ENCODE measurements at regions not wholly inside any gene's neighbourhood (a gene's known extent, or its start where the extent isn't known, plus 50 kb on each side); places are given as distances from the start of the nearest gene placed in this dataset.

- WGBS: 98% methylated on average over 2 of the region's 2 CpGs
- DNase-seq (ENCODE audit: low read depth in 6 of 9, low spot score in 9 of 9): no peak
- Histone ChIP-seq H3K4me3 (ENCODE audit: low read length in 2 of 2) (no peak overlapping the region), H3K27ac (ENCODE audit: low read depth in 1 of 2, low read length in 1 of 2) (no peak overlapping the region), H3K27me3 (ENCODE audit: control insufficient read depth in 2 of 2, insufficient read depth in 1 of 2, low read length in 1 of 2) (no peaks in the 10 kb centered on the region), H3K9me3 (ENCODE audit: control insufficient read depth in 2 of 2, insufficient read depth in 1 of 2, low read length in 1 of 2) (peaks cover 0 to 5% of the 10 kb centered on the region in 2 donors), H3K36me3 (ENCODE audit: control insufficient read depth in 2 of 2, insufficient read depth in 2 of 2, low read length in 1 of 2) (no peaks in the 10 kb centered on the region), H3K4me1 (ENCODE audit: control insufficient read depth in 2 of 2, insufficient read depth in 2 of 2, low read length in 2 of 2) (no peaks in the 10 kb centered on the region)
Observed at GRCh38 chr3:59334585-59334984, 284.8 kb upstream of the CFAP20DC start.

- no peaks in the 10 kb centered on the region for H3K4me1 ChIP-seq (ENCODE audit: control insufficient read depth in 2 of 2, insufficient read depth in 2 of 2, low read length in 2 of 2)
- H3K27ac ChIP-seq (ENCODE audit: low read depth in 1 of 2, low read length in 1 of 2): no peak overlapping the region
- no peaks in the 10 kb centered on the region for H3K9me3 ChIP-seq (ENCODE audit: control insufficient read depth in 2 of 2, insufficient read depth in 1 of 2, low read length in 1 of 2)
- H3K27me3 ChIP-seq (ENCODE audit: control insufficient read depth in 2 of 2, insufficient read depth in 1 of 2, low read length in 1 of 2): no peaks in the 10 kb centered on the region
- 93% methylated on average over 3 of the region's 3 CpGs for WGBS
- DNase-seq (ENCODE audit: low read depth in 6 of 9, low spot score in 9 of 9): no peak
- no peaks in the 10 kb centered on the region for H3K36me3 ChIP-seq (ENCODE audit: control insufficient read depth in 2 of 2, insufficient read depth in 2 of 2, low read length in 1 of 2)
- H3K4me3 ChIP-seq (ENCODE audit: low read length in 2 of 2): no peak overlapping the region
Observed at GRCh38 chr3:59327376-59327808, 277.6 kb upstream of the CFAP20DC start.

- no peaks in the 10 kb centered on the region for H3K4me1 ChIP-seq (ENCODE audit: control insufficient read depth in 2 of 2, insufficient read depth in 2 of 2, low read length in 2 of 2)
- H3K36me3 ChIP-seq (ENCODE audit: control insufficient read depth in 2 of 2, insufficient read depth in 2 of 2, low read length in 1 of 2): no peaks in the 10 kb centered on the region
- H3K27ac ChIP-seq (ENCODE audit: low read depth in 1 of 2, low read length in 1 of 2): no peak overlapping the region
- H3K4me3 ChIP-seq (ENCODE audit: low read length in 2 of 2): no peak overlapping the region
- DNase-seq (ENCODE audit: low read depth in 6 of 9, low spot score in 9 of 9): no peak
- 97% methylated on average over 6 of the region's 6 CpGs for WGBS
- H3K9me3 ChIP-seq (ENCODE audit: control insufficient read depth in 2 of 2, insufficient read depth in 1 of 2, low read length in 1 of 2): no peaks in the 10 kb centered on the region
- H3K27me3 ChIP-seq (ENCODE audit: control insufficient read depth in 2 of 2, insufficient read depth in 1 of 2, low read length in 1 of 2): no peaks in the 10 kb centered on the region
Observed at GRCh38 chr3:59326246-59327024, 276.6 kb upstream of the CFAP20DC start.

GRCh38 chr3:59321881-59322540, 272.2 kb upstream of the CFAP20DC start:
- peaks cover 0 to 2% of the 10 kb centered on the region in 2 donors for H3K4me1 ChIP-seq (ENCODE audit: control insufficient read depth in 2 of 2, insufficient read depth in 2 of 2, low read length in 2 of 2)
- no peak for DNase-seq (ENCODE audit: low read depth in 6 of 9, low spot score in 9 of 9)
- no peaks in the 10 kb centered on the region for H3K36me3 ChIP-seq (ENCODE audit: control insufficient read depth in 2 of 2, insufficient read depth in 2 of 2, low read length in 1 of 2)
- no peak overlapping the region for H3K4me3 ChIP-seq (ENCODE audit: low read length in 2 of 2)
- H3K27ac ChIP-seq (ENCODE audit: low read depth in 1 of 2, low read length in 1 of 2): no peak overlapping the region
- WGBS: 96% methylated on average over 5 of the region's 5 CpGs
- H3K27me3 ChIP-seq (ENCODE audit: control insufficient read depth in 2 of 2, insufficient read depth in 1 of 2, low read length in 1 of 2): no peaks in the 10 kb centered on the region
- H3K9me3 ChIP-seq (ENCODE audit: control insufficient read depth in 2 of 2, insufficient read depth in 1 of 2, low read length in 1 of 2): no peaks in the 10 kb centered on the region

- Histone ChIP-seq H3K4me3 (ENCODE audit: low read length in 2 of 2) (no peak overlapping the region), H3K4me1 (ENCODE audit: control insufficient read depth in 2 of 2, insufficient read depth in 2 of 2, low read length in 2 of 2) (peaks cover 0 to 2% of the 10 kb centered on the region in 2 donors), H3K36me3 (ENCODE audit: control insufficient read depth in 2 of 2, insufficient read depth in 2 of 2, low read length in 1 of 2) (no peaks in the 10 kb centered on the region), H3K27me3 (ENCODE audit: control insufficient read depth in 2 of 2, insufficient read depth in 1 of 2, low read length in 1 of 2) (no peaks in the 10 kb centered on the region), H3K9me3 (ENCODE audit: control insufficient read depth in 2 of 2, insufficient read depth in 1 of 2, low read length in 1 of 2) (no peaks in the 10 kb centered on the region), H3K27ac (ENCODE audit: low read depth in 1 of 2, low read length in 1 of 2) (peak overlapping the region in 1 of 2 donors; percentile 35)
- WGBS: 92% methylated on average over 4 of the region's 4 CpGs
- DNase-seq (ENCODE audit: low read depth in 6 of 9, low spot score in 9 of 9): peak in 1 of 9 donors; percentile 14
Observed at GRCh38 chr3:59320080-59320479, 270.3 kb upstream of the CFAP20DC start.

- Histone ChIP-seq H3K27ac (ENCODE audit: low read depth in 1 of 2, low read length in 1 of 2) (no peak overlapping the region), H3K4me3 (ENCODE audit: low read length in 2 of 2) (no peak overlapping the region), H3K36me3 (ENCODE audit: control insufficient read depth in 2 of 2, insufficient read depth in 2 of 2, low read length in 1 of 2) (no peaks in the 10 kb centered on the region), H3K4me1 (ENCODE audit: control insufficient read depth in 2 of 2, insufficient read depth in 2 of 2, low read length in 2 of 2) (peaks cover 0 to 2% of the 10 kb centered on the region in 2 donors), H3K27me3 (ENCODE audit: control insufficient read depth in 2 of 2, insufficient read depth in 1 of 2, low read length in 1 of 2) (no peaks in the 10 kb centered on the region), H3K9me3 (ENCODE audit: control insufficient read depth in 2 of 2, insufficient read depth in 1 of 2, low read length in 1 of 2) (no peaks in the 10 kb centered on the region)
- no peak for DNase-seq (ENCODE audit: low read depth in 6 of 9, low spot score in 9 of 9)
- WGBS: 94% methylated on average over 4 of the region's 4 CpGs
Observed at GRCh38 chr3:59319442-59319841, 269.6 kb upstream of the CFAP20DC start.

GRCh38 chr3:59318881-59319280, 269.1 kb upstream of the CFAP20DC start:
- H3K27me3 ChIP-seq (ENCODE audit: control insufficient read depth in 2 of 2, insufficient read depth in 1 of 2, low read length in 1 of 2): no peaks in the 10 kb centered on the region
- no peak overlapping the region for H3K4me3 ChIP-seq (ENCODE audit: low read length in 2 of 2)
- 58% methylated on average over 1 of the region's 1 CpG for WGBS
- H3K9me3 ChIP-seq (ENCODE audit: control insufficient read depth in 2 of 2, insufficient read depth in 1 of 2, low read length in 1 of 2): no peaks in the 10 kb centered on the region
- H3K36me3 ChIP-seq (ENCODE audit: control insufficient read depth in 2 of 2, insufficient read depth in 2 of 2, low read length in 1 of 2): no peaks in the 10 kb centered on the region
- no peak overlapping the region for H3K27ac ChIP-seq (ENCODE audit: low read depth in 1 of 2, low read length in 1 of 2)
- DNase-seq (ENCODE audit: low read depth in 6 of 9, low spot score in 9 of 9): no peak
- H3K4me1 ChIP-seq (ENCODE audit: control insufficient read depth in 2 of 2, insufficient read depth in 2 of 2, low read length in 2 of 2): peaks cover 0 to 2% of the 10 kb centered on the region in 2 donors

GRCh38 chr3:59317386-59317785, 267.6 kb upstream of the CFAP20DC start:
- no peaks in the 10 kb centered on the region for H3K27me3 ChIP-seq (ENCODE audit: control insufficient read depth in 2 of 2, insufficient read depth in 1 of 2, low read length in 1 of 2)
- peaks cover 0 to 2% of the 10 kb centered on the region in 2 donors for H3K4me1 ChIP-seq (ENCODE audit: control insufficient read depth in 2 of 2, insufficient read depth in 2 of 2, low read length in 2 of 2)
- WGBS: 96% methylated on average over 6 of the region's 6 CpGs
- no peak overlapping the region for H3K4me3 ChIP-seq (ENCODE audit: low read length in 2 of 2)
- H3K36me3 ChIP-seq (ENCODE audit: control insufficient read depth in 2 of 2, insufficient read depth in 2 of 2, low read length in 1 of 2): no peaks in the 10 kb centered on the region
- DNase-seq (ENCODE audit: low read depth in 6 of 9, low spot score in 9 of 9): no peak
- no peak overlapping the region for H3K27ac ChIP-seq (ENCODE audit: low read depth in 1 of 2, low read length in 1 of 2)
- no peaks in the 10 kb centered on the region for H3K9me3 ChIP-seq (ENCODE audit: control insufficient read depth in 2 of 2, insufficient read depth in 1 of 2, low read length in 1 of 2)

GRCh38 chr3:59316688-59317275, 267.0 kb upstream of the CFAP20DC start:
- no peaks in the 10 kb centered on the region for H3K9me3 ChIP-seq (ENCODE audit: control insufficient read depth in 2 of 2, insufficient read depth in 1 of 2, low read length in 1 of 2)
- H3K36me3 ChIP-seq (ENCODE audit: control insufficient read depth in 2 of 2, insufficient read depth in 2 of 2, low read length in 1 of 2): no peaks in the 10 kb centered on the region
- H3K27ac ChIP-seq (ENCODE audit: low read depth in 1 of 2, low read length in 1 of 2): no peak overlapping the region
- no peaks in the 10 kb centered on the region for H3K27me3 ChIP-seq (ENCODE audit: control insufficient read depth in 2 of 2, insufficient read depth in 1 of 2, low read length in 1 of 2)
- no peak overlapping the region for H3K4me3 ChIP-seq (ENCODE audit: low read length in 2 of 2)
- WGBS: 95% methylated on average over 3 of the region's 3 CpGs
- peaks cover 0 to 2% of the 10 kb centered on the region in 2 donors for H3K4me1 ChIP-seq (ENCODE audit: control insufficient read depth in 2 of 2, insufficient read depth in 2 of 2, low read length in 2 of 2)
- no peak for DNase-seq (ENCODE audit: low read depth in 6 of 9, low spot score in 9 of 9)

All from thymus (tissue), 11 donors.